ENCODE measurements at regions not wholly inside any gene's neighbourhood (a gene's known extent, or its start where the extent isn't known, plus 50 kb on each side); places are given as distances from the start of the nearest gene placed in this dataset.

DNA sequence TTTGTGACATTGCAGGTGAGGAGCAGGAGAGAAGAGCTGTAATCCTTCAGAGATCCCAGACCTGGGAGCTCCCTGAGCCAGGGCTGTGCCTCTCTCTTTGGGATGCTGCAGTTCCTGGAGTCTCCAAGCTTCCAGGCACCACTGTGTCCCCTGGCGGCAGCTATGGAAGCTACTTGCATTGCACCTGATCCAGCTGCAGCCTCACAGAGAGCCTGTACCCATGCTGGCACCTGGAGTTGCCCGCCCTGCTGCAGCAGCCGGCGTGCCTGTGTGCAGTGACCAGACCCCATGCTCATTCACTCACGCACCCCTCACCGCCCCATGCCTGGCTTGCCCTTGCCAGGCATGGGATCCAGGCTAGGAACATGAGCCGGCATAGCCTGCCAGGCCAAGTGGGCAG is 51.8 kb upstream of the MED9 start:
- Histone ChIP-seq H3K27me3 (ENCODE audit: low read length) (no peaks in the 10 kb centered on the region), H3K4me3 (ENCODE audit: insufficient read depth, low read length, poor library complexity, severe bottlenecking) (no peak overlapping the region), H3K4me2 (ENCODE audit: low read depth, low read length, poor library complexity, severe bottlenecking) (no peak overlapping the region), H3K9ac (ENCODE audit: low read length) (no peak overlapping the region), H2AFZ (ENCODE audit: low read depth, low read length, severe bottlenecking) (no peak overlapping the region), H3K9me2 (replicated peaks; ENCODE audit: insufficient read depth, low read length) (no peaks in the 10 kb centered on the region), H4K20me1 (ENCODE audit: low read depth, low read length) (no peaks in the 10 kb centered on the region), H3K36me3 (ENCODE audit: low read length) (no peaks in the 10 kb centered on the region), H3K27ac (ENCODE audit: low read depth, low read length) (no peak overlapping the region), H3K9me3 (ENCODE audit: insufficient read depth, low read length) (peaks cover 22% of the 10 kb centered on the region; the same call in 1 of the 2 replicates), H3K79me2 (ENCODE audit: insufficient read depth, low read length) (no peaks in the 10 kb centered on the region), H3F3A (ENCODE audit: insufficient read depth) (no peaks in the 10 kb centered on the region)
- TF ChIP-seq, protein P1, sequence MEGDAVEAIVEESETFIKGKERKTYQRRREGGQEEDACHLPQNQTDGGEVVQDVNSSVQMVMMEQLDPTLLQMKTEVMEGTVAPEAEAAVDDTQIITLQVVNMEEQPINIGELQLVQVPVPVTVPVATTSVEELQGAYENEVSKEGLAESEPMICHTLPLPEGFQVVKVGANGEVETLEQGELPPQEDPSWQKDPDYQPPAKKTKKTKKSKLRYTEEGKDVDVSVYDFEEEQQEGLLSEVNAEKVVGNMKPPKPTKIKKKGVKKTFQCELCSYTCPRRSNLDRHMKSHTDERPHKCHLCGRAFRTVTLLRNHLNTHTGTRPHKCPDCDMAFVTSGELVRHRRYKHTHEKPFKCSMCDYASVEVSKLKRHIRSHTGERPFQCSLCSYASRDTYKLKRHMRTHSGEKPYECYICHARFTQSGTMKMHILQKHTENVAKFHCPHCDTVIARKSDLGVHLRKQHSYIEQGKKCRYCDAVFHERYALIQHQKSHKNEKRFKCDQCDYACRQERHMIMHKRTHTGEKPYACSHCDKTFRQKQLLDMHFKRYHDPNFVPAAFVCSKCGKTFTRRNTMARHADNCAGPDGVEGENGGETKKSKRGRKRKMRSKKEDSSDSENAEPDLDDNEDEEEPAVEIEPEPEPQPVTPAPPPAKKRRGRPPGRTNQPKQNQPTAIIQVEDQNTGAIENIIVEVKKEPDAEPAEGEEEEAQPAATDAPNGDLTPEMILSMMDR (IDR thresholded peaks at IDR 0.05; ENCODE audit: insufficient read depth, low read length, poor library complexity, severe bottlenecking) = no peak
- TF ChIP-seq EZH2phosphoT487 (conservative IDR thresholded peaks at IDR 0.05; ENCODE audit: low read length) = no peak

DNA sequence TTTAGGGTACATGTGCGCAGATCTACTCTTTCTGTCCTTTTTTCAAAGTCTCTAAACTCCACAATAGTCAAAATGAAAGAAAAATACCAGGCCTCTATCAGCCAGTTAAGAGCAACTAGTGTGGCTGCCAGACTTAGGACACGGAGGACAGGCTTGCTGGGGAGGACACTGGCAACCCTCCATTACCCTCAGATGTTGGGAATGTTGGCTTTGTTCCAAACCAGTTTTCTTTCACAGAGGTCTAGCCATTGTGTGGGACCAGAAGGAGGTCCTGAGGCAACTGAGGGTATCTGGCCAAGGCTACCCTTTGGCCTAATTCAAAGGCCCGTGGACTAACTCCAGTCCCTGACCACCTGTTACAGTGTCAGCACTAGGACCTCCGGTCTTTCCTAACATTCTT is 51.2 kb upstream of the MED9 start:
- H3K79me2 ChIP-seq (ENCODE audit: insufficient read depth, low read length) = no peaks in the 10 kb centered on the region
- no peak overlapping the region for H2AFZ ChIP-seq (ENCODE audit: low read depth, low read length, severe bottlenecking)
- TF ChIP-seq, protein P1 (IDR thresholded peaks at IDR 0.05; ENCODE audit: insufficient read depth, low read length, poor library complexity, severe bottlenecking) = no peak
- no peak for TF ChIP-seq EZH2phosphoT487 (conservative IDR thresholded peaks at IDR 0.05; ENCODE audit: low read length)
- no peaks in the 10 kb centered on the region for H3F3A ChIP-seq (ENCODE audit: insufficient read depth)
- H3K4me2 ChIP-seq (ENCODE audit: low read depth, low read length, poor library complexity, severe bottlenecking) = no peak overlapping the region
- H3K27me3 ChIP-seq (ENCODE audit: low read length) = no peaks in the 10 kb centered on the region
- H3K36me3 ChIP-seq (ENCODE audit: low read length) = no peaks in the 10 kb centered on the region
- H4K20me1 ChIP-seq (ENCODE audit: low read depth, low read length) = no peaks in the 10 kb centered on the region
- no peak overlapping the region for H3K4me3 ChIP-seq (ENCODE audit: insufficient read depth, low read length, poor library complexity, severe bottlenecking)
- H3K9ac ChIP-seq (ENCODE audit: low read length) = no peak overlapping the region
- no peak overlapping the region for H3K27ac ChIP-seq (ENCODE audit: low read depth, low read length)
- peaks cover 22% of the 10 kb centered on the region; the same call in 1 of the 2 replicates for H3K9me3 ChIP-seq (ENCODE audit: insufficient read depth, low read length)
- no peaks in the 10 kb centered on the region for H3K9me2 ChIP-seq (replicated peaks; ENCODE audit: insufficient read depth, low read length)

DNA sequence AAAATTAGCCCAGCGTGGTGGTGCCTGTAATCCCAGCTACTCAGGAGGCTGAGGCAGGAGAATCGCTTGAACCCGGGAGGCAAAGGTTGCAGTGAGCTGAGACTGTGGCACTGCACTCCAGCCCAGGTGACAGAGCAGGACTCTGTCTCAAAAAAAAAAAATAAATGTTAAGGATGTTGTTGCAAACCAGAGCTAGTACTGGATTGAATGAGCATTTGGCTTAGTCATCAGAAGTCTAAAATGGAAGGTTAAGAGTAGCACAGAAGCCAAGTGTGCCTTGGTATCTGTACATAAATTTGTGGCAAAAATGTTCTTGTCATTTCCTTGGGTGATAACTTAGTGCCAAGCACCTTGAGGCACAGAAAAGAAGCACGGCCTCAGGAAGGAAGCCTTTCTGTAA is 50.6 kb upstream of the MED9 start:
- no peaks in the 10 kb centered on the region for H3F3A ChIP-seq (ENCODE audit: insufficient read depth)
- H3K9me2 ChIP-seq (replicated peaks; ENCODE audit: insufficient read depth, low read length) = no peaks in the 10 kb centered on the region
- H3K36me3 ChIP-seq (ENCODE audit: low read length) = no peaks in the 10 kb centered on the region
- H4K20me1 ChIP-seq (ENCODE audit: low read depth, low read length) = no peaks in the 10 kb centered on the region
- no peak overlapping the region for H3K4me2 ChIP-seq (ENCODE audit: low read depth, low read length, poor library complexity, severe bottlenecking)
- TF ChIP-seq EZH2phosphoT487 (conservative IDR thresholded peaks at IDR 0.05; ENCODE audit: low read length) = no peak
- TF ChIP-seq, protein P1 (IDR thresholded peaks at IDR 0.05; ENCODE audit: insufficient read depth, low read length, poor library complexity, severe bottlenecking) = no peak
- H3K27me3 ChIP-seq (ENCODE audit: low read length) = no peaks in the 10 kb centered on the region
- H2AFZ ChIP-seq (ENCODE audit: low read depth, low read length, severe bottlenecking) = no peak overlapping the region
- no peaks in the 10 kb centered on the region for H3K79me2 ChIP-seq (ENCODE audit: insufficient read depth, low read length)
- no peak overlapping the region for H3K27ac ChIP-seq (ENCODE audit: low read depth, low read length)
- peaks cover 22% of the 10 kb centered on the region; the same call in 1 of the 2 replicates for H3K9me3 ChIP-seq (ENCODE audit: insufficient read depth, low read length)
- H3K9ac ChIP-seq (ENCODE audit: low read length) = no peak overlapping the region
- H3K4me3 ChIP-seq (ENCODE audit: insufficient read depth, low read length, poor library complexity, severe bottlenecking) = no peak overlapping the region

Data from SU-DHL-6 (cell line).